NCI-H226 (cell line): ENCODE measurements at regions not wholly inside any gene's neighbourhood (a gene's known extent, or its start where the extent isn't known, plus 50 kb on each side); places are given as distances from the start of the nearest gene placed in this dataset.

ENCODE experiments used
- DNase-seq: peaks from one replicate; pipeline ENCODE4 v3.0.0-alpha.2; 2015

DNA sequence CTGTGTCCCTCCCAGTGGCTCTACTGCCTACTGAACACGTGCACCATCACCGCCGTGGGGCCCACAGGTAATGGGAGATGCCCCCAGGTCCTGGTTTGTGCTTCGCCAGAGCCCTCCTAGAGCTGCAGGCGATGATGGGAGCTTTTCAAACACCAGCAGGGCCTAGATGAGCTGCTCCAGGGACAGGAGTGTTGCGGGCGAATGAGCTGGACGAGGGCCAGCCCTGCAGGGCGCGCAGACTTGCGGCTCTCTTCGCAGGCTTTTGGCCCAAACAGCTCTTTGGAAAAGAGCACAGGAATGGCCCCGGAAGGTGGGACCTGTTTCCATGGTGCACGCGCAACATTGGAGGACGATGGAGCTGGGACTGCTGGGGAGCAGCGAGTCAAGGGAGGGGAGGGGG is 409.3 kb upstream of the SULF2 start:
- no peak for DNase-seq

GRCh38 chr20:48193627-48194425 is 408.5 kb upstream of the SULF2 start:
- no peak for DNase-seq

DNA sequence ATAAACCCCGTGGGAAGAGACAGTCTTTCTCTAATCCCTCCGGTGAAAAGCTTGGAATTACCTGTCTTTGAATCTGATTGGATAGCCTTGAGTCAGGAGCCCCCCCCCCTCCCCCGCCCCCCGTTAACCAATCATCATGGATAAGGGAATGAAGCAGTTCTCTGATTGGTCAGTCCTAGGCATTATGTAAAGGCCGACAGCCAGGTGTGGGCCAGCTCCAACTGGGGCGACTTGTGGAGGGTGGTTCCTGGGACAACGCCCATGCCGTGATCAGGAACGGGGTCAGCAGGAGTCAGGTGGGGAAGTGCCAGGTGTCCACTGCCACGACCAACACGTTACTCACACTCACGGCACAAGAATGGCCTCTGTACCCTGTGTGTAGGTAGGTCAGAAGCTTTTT is 406.8 kb upstream of the SULF2 start:
- no peak for DNase-seq

DNA sequence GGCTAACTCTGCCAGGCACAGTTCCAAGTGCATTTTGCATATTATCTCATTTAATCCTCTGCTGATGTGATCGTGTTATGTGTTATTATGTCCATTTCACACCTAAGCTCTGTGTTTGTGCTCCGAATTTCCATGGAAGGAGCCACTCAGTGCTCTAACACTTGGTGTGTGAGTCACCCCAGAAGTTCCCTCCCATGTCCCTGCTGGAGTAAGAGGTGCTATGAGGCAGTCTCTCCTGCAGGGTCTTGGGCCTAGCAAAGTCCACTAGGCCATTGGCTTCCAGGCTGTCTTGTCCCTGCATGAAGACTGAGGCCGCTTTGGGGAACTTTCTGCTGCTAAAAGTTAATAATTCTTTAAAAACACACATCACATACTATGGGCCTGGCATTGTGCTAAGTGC is 405.9 kb upstream of the SULF2 start:
- no peak for DNase-seq

GRCh38 chr20:48190757-48191156 is 405.5 kb upstream of the SULF2 start:
- no peak for DNase-seq

- DNase-seq = no peak
These were observed 403.9 kb upstream of the SULF2 start for GRCh38 chr20:48189181-48189580.

DNA sequence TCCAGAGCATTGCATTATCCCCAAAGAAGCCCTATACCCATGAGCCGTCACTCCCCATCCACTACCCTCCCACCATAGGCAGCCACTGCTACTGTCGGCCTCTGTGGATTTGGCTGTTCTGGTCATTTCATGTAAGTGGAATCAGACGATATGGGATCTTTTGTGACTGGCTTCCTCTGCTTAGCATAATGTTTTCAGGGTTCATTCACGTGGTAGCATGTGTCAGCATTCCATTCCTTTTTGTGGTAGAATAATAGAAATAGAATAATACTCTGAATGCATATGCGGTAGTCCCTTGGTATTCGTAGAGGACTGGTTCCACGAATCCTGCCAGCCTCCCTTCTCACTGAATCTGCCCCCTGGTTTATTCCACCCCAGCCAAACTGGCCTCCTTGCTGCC is 402.6 kb upstream of the SULF2 start:
- no peak for DNase-seq

DNA sequence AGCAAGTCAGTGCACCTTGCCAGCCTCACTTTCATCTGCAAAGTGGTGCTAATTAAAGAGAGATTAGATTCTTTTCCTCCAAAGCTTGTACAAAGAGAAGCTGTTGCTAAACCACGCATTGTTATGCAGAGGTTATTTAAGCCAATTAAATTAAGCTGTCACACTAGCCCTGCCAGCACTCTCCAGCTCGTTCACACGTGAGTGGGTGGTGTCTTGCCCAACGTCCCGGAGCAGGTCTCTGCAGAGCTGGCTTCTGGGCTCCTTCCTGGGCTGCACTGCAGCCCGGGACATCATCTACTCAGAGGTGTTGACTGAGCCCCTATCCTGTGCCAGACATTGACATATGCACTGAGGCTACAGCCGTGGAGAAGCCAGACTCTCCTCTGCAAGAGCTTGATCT is 401.6 kb upstream of the SULF2 start:
- no peak for DNase-seq

GRCh38 chr20:48186447-48186846 is 401.2 kb upstream of the SULF2 start:
- DNase-seq = peak; percentile 28

DNA sequence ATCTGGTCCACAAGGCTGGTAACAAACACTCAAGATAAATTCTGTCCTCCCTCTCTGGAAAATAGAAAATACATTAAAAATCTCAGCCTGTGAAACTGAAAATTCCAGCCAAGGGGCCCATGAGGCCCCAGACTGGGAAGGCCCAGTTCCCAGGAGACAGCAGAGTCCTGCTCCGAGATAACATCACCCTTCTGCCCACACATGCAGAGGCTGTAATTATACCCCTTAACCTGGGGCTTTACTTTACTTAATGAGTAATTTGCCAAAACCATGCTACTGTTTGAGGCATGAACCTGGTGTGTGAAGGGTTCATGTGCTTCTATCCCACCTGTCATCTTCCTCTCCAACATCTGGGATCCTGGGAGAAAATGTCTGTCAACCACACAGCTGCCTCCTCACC is 398.9 kb upstream of the SULF2 start:
- DNase-seq = no peak

DNA sequence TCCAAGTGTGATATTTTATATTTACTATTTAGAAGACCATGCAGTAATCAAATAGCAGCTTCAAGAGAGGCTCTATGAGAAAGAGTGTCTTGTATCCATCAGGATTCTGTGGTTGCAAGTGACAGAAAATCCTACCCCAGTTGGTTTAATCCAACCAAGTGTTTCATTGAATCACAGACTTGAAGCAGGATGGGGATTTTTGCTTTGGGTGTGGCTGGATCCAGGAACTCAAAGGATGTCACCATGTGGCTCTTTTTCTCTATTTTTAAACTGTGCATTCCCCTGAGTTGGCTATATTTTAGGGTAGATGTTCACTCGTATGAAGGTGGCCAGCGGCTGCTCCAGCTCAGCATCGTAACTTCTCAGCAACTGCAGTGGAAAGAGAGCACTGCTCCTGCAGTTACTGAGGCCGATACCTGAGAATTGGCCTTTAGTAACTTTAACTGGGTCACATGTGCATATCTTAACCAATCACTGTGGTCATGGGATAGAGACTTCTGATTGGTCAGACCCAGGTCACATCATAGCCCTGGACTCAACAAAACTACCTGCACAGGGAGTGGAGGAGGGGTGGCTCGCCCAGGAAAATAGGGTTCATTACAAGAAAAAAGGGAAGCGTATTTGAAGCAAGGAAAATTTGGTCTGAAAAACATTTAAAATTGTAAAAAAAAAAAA is 396.1 kb upstream of the SULF2 start:
- DNase-seq = no peak

- DNase-seq = no peak
These were observed 395.3 kb upstream of the SULF2 start for GRCh38 chr20:48180618-48181017.

GRCh38 chr20:48180024-48180423 is 394.7 kb upstream of the SULF2 start:
- no peak for DNase-seq

- DNase-seq = no peak
These were observed 393.4 kb upstream of the SULF2 start for GRCh38 chr20:48178633-48179032.

DNA sequence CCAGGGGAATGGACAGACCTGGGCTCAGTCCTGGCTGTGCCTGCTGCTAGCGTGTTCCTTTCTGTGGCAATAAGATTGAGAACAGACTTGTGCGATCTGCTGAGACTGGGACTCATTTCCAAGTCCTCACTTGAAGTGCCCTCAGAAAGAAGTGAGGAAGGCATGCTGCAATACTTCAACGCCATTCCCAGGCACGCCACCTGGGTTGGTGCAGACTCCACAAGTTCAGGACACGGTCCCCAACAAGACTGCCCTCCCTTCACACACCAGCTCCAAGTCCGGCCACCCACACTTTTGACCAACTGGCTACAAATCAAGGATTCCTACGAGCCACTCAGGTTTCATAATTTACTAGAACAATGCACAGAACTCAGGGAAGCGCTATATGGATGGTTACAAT is 391.8 kb upstream of the SULF2 start:
- DNase-seq = no peak

GRCh38 chr20:48176139-48176538 is 390.9 kb upstream of the SULF2 start:
- no peak for DNase-seq

GRCh38 chr20:48175261-48175660 is 390.0 kb upstream of the SULF2 start:
- DNase-seq = no peak

DNA sequence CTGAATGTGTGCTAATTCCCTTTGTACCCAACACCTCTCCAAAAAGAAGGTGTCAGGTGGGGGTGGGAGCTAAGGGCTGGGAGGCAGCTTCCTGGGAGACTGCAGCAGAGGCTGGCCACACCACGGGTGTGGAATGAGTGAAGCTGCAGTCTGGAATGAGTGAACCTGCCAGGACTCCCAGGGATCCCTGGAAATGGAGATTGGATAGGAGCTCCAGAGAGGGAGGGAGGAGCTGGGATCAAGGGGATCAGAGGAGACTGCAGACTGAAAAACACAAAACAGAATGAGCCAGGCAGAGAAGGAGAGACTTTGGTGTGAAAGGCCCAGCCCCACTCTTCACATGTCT is 387.0 kb upstream of the SULF2 start:
- DNase-seq = no peak

DNA sequence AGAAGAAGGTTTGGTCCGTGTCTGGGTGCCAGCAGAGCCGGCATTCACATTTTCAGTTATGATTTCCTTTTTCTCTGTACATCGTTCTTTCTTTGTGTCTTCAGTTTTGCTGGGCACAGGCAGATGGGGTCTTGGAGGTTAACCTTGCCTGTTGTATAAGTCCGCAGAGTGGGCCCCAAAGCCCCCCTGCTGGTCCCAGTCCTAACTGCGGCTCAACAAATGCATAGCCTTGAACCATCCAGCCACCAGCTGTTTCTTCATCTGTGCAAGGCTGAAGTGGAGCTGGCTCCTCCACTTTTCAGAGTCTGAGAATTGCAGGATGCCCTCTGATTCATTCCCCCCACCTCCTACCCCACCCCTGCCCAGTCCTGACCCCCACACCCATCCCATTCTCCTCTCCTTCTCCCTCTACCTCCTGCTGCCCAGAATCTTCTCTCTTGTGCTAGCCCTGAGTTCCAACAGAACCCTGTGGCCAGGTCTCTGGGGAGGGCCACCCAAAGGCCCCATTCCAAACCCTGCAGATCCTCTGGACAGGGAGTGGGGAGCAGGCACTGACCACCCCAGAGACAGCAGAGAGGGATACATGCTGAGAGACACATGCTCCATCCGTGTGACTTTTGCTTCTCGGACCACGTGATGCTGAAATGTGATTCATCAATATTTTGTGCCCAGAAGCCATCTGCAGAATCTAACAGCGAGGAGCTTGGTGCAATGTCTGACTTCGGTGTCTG is 386.5 kb upstream of the SULF2 start:
- no peak for DNase-seq

- DNase-seq = no peak
These were observed 385.8 kb upstream of the SULF2 start for GRCh38 chr20:48171071-48171470.

GRCh38 chr20:48170625-48171024 is 385.3 kb upstream of the SULF2 start:
- no peak for DNase-seq

DNA sequence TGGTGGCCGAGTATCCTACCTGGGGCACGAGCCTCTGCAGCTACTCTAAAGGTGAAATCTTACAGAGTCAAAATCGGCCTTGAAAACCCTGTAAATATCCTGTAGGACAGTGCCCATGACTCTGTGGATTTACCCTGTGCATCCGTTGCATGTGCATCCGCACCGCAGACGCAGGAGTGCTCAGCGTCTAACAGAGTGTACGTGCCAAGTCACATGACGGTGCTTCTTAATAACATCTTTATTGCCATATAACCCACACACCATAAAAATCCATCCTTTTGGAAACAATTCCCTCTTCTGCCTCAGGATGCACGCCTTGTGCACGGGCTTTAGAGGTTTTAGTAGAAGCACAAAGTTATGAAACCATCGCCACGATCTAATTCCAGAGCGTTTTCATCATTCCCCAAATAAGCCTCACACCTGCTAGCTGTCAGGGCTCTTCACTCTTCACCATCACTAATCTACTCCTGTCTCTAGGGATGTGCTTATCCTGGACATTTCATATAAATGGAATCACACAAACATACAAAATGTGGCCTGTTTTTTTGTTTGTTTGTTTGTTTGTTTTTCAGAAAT is 384.5 kb upstream of the SULF2 start:
- no peak for DNase-seq

- DNase-seq = no peak
These were observed 381.0 kb upstream of the SULF2 start for GRCh38 chr20:48166082-48166835.
